Islet precursor cell (in vitro differentiated cells): ENCODE measurements at regions not wholly inside any gene's neighbourhood (a gene's known extent, or its start where the extent isn't known, plus 50 kb on each side); places are given as distances from the start of the nearest gene placed in this dataset.
A peak's percentile ranks its signal among the peaks of the same experiment; 100 is the strongest.

ENCODE experiments used
- DNase-seq: peaks from one replicate; pipeline ENCODE4 v3.0.0-alpha.2; 2018

DNA sequence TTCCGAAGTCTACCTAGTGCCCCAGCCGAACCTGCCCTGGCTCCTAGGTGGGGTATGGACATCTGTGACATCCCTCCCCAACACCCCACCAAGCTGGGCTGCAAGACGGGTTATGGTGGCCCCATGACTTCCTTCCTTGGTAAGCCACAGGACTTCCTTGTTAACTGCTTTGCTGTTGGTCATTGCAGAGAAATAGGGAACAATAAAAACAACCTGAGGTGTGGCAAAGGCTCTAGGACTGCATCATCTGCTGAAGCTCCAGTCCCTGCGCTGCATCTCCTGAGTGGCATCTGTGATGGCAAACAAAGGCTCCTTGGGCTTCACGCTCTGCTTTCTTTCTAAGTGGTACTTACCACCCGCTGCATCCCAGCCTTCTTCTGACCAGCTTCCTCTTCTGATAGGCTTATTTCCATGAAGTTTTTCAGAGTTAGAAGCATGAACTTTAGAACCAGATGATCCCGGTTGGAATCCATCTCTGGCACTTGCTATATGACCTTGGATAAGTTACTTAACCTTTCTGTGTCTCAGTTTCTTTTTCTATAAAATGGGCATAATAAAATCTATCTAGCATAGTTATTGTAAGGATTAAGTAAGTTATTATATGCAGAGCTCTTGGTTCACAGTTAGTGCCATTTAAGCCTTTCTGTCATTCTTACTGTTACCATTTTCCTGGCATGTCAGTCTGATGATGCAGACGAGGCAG is 216.8 kb downstream of the RPS24 start:
- DNase-seq: no peak

DNA sequence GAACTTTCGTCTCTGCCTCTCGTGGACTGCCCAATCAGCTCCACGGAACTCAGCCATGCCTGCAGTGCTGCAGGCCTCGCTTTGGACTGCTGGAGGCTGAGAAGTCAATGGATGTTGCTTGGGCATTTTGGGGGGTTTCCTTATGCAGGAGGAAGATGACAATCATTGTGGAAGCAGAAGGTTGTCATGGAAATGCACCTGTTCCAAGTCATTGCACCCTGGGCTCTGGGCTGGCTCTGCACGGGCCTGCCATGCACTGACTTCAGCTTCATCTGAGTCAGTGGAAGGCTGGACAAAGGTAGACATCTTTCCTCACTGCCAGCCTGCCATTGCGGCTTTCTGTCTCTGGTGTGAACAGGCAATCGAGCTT is 217.3 kb downstream of the RPS24 start:
- DNase-seq: no peak

- DNase-seq: no peak
These were observed 218.6 kb downstream of the RPS24 start for GRCh38 chr10:78252286-78252685.

DNA sequence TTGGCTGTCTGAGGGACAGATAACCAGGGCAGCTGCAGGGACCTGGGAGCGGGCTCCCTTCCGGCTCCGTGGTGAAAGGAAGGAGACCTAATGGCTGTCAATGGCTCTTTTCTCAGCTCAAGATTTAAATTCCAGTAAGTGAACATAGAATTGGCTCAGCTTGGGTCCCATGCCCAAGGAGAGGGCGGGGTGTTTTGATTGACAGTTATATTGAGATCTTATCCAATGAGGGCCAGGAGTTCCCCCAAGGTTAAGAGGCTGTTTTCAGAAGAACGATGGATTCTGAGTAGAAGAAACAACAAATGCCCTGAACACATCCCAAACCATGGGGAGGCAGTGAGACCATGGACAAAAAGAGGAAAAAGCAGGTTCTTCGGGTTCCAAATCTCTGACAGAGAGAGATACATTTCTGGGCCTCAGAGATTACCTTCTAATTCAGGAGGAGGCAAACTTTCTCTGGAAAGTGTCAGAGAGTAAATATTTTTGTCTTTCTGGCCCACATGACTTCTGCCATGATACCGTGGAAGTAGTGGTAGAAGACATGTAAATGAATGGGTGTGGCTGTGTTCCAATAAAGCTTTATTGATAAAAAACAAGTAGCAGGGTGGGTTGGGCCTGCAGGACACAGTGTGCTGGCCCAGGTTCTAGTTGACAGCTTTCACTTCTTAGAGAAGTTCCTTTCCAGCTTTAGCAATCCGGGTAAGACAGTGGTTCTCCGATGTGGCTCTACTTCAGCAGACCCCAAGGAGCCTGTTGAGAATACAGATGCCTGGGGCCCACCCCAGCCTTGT is 219.6 kb downstream of the RPS24 start:
- DNase-seq: no peak

- no peak for DNase-seq
These were observed 220.3 kb downstream of the RPS24 start for GRCh38 chr10:78254013-78254412.

- DNase-seq: peak; percentile 66
These were observed 221.6 kb downstream of the RPS24 start for GRCh38 chr10:78255214-78255613.

DNA sequence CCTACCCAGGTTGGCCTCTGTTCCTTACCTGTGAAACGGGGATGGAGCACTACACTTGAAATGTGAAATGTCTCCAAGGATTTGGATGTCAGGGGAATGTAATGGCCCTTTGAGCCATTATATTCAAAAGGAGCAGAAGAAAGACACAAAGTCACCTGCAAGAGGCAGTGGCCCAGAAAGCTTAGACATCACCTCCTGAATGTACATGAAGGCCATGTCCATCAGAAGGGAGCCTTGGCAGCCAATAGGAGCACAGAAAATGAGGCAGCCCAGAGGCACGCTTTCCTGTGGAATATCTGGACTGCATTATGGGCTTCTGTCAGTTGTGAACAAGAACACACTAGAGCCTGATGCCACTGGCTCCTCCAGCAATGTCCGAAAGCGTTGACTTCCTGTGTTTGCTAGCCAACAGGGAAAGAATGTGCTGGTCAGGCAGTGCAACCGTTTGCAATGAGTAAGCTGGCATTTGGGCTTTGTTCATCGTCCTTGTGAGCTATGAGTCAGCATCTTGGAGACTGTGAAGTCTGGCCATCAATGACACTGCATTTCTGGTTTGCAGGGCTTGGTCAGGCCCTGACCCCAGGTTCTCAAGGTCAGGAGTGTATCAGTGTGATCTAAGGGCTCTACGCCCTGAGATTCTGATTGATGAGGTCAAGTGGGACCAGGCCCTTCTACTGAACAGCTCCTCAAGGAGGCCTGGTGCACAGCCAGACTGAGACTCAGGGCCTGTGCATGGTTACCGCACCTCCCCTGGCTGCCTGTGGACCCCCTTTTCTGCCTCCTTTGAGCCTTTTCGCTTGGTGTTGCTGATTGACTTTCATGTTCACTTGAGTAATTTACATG is 222.4 kb downstream of the RPS24 start:
- DNase-seq: peak; percentile 98

GRCh38 chr10:78258323-78259030 is 224.8 kb downstream of the RPS24 start:
- DNase-seq: no peak

- DNase-seq: no peak
These were observed 225.7 kb downstream of the RPS24 start for GRCh38 chr10:78259391-78259790.

DNA sequence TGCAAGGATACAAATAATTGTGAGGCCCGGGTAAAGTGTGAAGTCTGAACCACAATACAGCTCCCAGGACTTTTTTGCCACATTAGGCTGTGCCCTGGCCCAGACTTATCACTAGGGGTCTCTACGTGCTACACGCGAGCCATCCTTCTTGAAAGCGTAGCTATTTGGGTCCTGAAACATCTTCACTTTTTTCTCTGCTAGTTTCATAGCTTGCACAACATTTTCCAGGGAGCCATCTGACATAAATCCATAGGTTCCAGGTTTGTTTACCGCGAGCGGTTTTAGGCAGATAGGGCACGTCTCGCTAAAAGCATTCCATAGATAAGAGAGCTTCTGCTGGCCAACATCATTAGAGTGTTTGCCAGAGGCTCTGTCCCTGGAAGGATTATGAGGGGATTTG is 226.5 kb downstream of the RPS24 start:
- peak; percentile 93 for DNase-seq

DNA sequence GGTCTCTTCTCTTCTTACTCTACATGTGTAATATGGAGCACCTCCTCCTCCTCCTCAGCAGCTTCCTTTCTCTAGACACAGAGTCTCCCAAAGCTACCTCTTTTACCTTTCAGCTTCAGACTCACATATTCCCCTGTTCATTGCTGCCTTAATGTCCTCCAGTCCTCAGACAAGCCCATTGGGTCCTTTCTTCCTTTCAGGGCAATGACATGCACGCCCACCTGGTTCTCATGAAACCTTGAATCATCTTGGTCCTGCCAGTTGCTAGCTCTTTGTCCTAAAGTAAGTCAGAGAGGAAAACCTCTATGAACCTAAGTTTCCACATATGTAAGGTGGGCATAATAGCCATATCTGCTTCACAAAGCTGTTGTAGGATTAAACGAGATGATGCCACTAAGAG is 227.0 kb downstream of the RPS24 start:
- DNase-seq: no peak

DNA sequence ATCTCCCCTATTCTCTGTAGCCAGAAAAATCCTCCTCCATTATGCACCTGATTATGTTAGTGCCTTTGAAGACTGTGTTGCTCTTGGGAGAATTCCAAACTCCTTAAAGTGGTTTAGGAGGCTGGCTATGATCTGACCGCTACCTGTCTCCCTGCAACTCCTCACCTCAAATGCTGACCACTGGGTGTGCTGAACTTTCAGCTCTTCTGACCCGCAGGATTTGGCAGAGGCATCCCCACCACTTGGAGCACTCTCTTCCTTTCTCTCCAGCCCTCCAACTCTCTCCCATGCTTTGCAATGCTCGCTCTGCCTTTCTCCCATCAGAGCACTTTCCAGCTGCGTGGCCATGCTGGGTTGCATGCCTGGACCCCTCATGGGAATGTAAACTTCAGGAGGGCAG is 227.6 kb downstream of the RPS24 start:
- DNase-seq: no peak

DNA sequence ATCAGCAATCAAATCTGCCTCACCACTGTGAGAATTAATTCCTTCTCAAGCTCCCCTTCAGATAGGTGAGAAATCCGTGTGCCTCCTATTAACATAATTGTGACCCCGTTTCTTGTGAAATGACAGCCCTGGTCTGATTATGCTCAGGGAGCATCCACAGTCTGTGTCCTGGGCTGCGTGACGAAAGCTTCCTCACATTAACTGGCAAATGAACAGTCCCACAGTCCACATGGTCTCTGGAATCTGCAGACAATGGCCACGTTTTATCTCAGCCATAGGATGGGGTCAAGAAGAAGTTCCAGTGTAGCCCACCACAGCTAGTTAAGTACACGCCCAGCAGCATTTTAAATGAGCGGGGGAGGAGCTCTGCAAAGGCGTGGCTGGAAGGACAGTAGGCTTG is 229.2 kb downstream of the RPS24 start:
- DNase-seq: no peak

GRCh38 chr10:78263521-78263988 is 229.9 kb downstream of the RPS24 start:
- no peak for DNase-seq

DNA sequence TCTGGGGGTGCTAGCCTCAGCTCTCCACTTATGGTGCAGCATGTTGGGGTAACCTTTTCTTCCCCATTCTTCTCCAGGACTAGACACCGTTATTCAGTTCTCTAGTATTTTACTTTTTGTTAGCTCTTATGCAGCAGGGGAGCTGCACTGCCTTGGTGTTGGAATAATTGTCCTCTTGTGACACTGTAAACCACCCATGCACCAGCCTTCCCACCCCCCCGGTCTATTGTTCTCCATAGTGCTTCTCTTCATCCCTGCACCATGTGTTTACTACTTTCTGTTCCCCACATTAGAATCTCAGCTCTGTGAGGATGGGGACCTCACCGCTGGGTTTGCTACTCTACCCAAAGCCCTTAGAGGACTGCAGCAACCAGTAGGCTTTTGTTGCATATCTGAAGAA is 230.7 kb downstream of the RPS24 start:
- no peak for DNase-seq

DNA sequence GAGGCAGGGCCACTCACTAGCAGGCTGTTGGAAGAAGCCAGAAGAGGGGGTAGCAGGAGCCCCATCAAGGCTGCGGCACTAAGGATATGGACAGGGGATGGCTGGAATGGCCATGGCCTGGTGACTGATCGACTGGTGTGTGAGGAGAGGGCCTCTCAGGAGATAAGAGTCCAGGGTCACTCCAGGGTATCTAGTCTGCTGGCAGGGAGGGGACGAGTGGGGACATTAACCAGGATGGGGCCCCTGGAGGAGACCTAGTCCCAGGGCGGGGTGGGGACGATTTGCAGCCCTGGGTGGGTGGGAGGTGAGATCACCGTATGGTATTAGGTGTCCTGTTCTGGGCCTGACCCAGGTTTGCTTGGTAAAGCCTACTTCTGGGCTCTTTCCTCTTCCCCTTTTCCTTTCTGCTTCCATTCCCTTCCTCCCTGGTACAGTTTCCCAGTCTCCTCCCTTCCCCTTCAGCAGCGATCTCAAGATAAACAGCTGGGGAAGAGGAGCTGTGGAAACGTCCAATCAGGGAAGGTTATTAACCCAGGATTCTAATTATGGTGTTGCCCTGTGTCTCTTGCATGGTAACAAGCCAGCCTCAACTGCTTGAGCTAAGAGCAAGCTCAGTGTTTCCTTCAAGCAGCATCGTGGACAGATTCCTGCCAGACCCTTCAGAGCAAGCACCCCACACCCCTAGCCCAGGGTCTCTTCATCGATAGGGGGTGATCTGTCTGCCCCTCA is 233.2 kb downstream of the RPS24 start:
- DNase-seq: no peak

GRCh38 chr10:78267598-78267997 is 233.9 kb downstream of the RPS24 start:
- peak; percentile 86 for DNase-seq

DNA sequence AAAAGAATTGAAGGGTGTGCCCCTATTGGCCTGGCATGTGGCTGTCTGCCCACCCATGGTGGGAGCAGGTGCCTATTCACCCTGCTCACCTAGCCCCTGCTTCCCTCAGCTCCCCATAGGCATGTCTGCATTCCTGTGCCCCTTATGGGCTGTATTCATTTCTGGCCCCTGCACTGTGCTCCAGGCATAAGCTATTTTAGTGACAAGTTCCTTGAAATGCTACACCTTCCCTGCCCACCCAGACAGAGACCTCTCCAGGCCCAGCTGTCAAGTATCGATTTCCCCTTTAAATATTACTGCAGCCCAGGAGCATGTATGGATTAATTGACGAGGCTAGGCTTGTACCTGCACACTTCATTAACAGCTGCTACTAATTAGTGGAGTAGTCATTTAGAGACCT is 235.4 kb downstream of the RPS24 start:
- DNase-seq: no peak

DNA sequence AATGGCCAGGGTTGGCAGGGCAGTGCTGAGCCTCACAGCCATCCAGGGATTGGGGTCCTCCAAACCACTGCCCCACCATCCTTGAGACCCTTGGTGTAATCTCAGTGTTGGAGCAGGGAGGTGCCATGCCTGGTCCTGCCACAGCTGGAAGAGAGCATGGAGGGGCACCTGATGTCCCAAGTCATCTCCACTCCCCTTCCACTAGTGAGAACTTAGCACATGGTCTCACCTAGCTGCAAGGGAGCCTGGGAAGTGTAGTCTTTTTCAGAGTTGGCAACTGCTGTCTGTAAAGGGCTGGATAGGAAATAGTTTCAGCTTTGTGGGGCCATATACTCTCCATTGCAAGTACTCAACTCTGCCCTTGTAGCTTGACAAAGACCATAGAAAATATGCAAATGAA is 238.7 kb downstream of the RPS24 start:
- DNase-seq: no peak

DNA sequence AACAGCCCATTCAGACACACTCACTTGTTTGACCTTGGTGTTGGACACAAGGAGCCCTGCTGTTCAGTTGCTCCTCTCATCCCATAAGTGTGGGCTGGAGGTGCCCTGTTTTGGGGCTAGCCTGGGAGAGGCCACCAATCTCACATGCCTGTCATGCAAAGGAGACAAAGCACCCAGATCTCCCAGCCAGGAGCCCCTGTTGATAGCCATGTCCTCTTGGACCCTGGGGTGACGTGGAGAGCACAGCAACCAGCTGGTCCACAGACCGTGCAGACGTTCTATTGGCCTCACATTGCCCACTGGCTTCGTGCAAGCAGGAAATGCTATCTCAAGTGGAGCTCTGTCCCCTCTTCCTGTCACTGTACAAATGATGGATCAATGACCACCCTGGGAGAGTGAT is 240.8 kb downstream of the RPS24 start:
- no peak for DNase-seq

DNA sequence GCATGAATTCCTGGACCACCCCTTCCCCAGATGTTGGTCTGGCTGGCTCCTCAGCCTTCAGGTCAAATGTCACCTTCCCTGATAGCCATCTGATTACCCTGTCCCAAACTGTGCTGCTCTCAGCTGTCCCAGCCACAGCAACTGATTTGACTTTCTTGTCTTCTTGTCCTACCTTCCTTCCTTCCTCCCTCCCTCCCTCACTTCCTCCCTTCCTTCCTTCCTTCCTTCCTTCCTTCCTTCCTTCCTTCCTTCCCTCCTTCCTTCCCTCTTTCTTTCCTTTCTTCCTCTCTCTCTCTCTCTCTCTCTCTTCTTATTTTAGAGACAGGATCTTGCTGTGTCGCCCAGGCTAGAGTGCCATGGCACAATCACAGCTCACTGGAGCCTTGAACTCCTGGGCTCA is 242.5 kb downstream of the RPS24 start:
- DNase-seq: no peak
